ENCODE measurements at regions not wholly inside any gene's neighbourhood (a gene's known extent, or its start where the extent isn't known, plus 50 kb on each side); places are given as distances from the start of the nearest gene placed in this dataset.
A peak's percentile ranks its signal among the peaks of the same experiment; 100 is the strongest.

DNA sequence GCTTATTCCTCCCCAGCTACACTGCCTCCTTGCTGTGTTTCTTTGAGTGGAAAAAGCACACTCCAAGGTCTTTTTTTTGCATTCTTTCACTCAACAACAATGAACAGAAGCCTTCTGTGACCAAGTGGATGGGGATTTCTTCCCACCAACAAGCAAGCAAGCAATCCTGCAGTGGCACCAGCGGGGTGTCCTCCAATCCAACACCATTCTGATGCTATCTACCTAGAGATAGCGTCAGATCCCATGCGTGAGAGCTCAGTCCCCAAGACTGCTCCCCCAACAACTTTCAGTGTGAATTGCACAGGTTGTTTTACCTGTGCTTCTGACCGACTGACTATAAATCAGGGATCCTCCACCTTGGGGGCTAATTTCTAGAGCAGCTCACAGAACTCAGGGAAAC lies 311.0 kb upstream of the PODXL start:
- no peak for ATAC-seq
- intact Hi-C loops (cut with DNase I), result no loop called here
- Histone ChIP-seq H3K36me3 (replicated peaks in 1 of 2; ENCODE audit: insufficient read depth in 1 of 2, low read depth in 2 of 2) (no peaks in the 10 kb centered on the region), H3K4me3 (no peak overlapping the region), H3K27ac (no peak overlapping the region), H3K4me1 (peaks cover 13% of the 10 kb centered on the region), H3K9me3 (no peaks in the 10 kb centered on the region), H3K27me3 (no peaks in the 10 kb centered on the region)
- 84% methylated on average over 4 of the region's 4 CpGs for WGBS, 2 donors
- TF ChIP-seq POLR2A (IDR thresholded peaks at IDR 0.05), result no peak
- no peak for TF ChIP-seq CTCF (IDR thresholded peaks at IDR 0.05)
- DNase-seq, result no peak

GRCh38 chr7:131865911-131866310 lies 309.5 kb upstream of the PODXL start:
- H3K4me3 ChIP-seq, result no peak overlapping the region
- no peaks in the 10 kb centered on the region for H3K9me3 ChIP-seq
- ATAC-seq (no peak), DNase-seq (no peak)
- no peak overlapping the region for H3K27ac ChIP-seq
- H3K36me3 ChIP-seq (replicated peaks in 1 of 2; ENCODE audit: insufficient read depth in 1 of 2, low read depth in 2 of 2), result no peaks in the 10 kb centered on the region
- WGBS, 2 donors, result 95 to 96% methylated on average over 2 of the region's 2 CpGs
- H3K27me3 ChIP-seq, result no peaks in the 10 kb centered on the region
- peaks cover 22% of the 10 kb centered on the region for H3K4me1 ChIP-seq
- intact Hi-C loops (cut with DNase I), result no loop called here
- TF ChIP-seq POLR2A (IDR thresholded peaks at IDR 0.05) (no peak), CTCF (IDR thresholded peaks at IDR 0.05) (no peak)

DNA sequence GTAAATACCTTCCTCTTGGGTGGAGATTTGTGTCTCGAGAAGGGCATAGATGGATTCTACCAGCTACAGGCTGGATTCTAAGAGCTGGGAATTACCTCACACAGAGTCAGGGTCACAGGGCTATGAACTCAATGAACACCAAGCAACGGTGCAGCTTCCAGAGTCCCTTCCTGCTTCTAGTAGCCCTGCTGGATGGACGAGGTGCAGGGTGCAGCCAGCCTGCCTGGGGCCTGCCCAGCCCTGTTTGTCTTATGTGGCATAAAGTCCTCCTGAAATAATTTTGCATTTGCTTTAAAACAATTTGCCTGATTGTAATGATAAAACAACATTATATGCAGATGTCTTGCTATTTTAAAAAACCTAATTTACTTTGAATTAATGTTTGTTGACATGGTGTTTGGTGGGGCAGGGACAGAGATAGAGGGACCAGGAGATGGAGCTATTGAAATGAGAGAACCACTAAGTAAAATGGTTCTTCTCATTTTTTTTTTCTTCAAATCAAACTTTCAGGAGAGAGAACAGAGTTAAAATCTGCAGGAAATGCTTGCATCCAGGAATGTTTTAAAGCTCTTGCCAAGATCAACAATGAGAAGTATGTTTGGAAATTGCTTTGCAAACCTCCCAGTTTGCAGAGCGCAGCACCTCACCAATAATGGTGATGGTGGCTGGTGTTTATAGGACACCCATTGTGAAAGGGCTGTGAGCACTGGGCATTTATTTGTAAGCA lies 305.4 kb upstream of the PODXL start:
- Histone ChIP-seq H3K27me3 (no peaks in the 10 kb centered on the region), H3K4me3 (no peak overlapping the region), H3K4me1 (peaks cover 10% of the 10 kb centered on the region), H3K36me3 (replicated peaks in 1 of 2; ENCODE audit: insufficient read depth in 1 of 2, low read depth in 2 of 2) (no peaks in the 10 kb centered on the region), H3K27ac (no peak overlapping the region), H3K9me3 (no peaks in the 10 kb centered on the region)
- DNase-seq (no peak), ATAC-seq (no peak)
- intact Hi-C loops (cut with DNase I), result no loop called here
- WGBS, 2 donors, result 42 to 51% methylated on average over 4 of the region's 4 CpGs
- no peak for TF ChIP-seq POLR2A (IDR thresholded peaks at IDR 0.05)

DNA sequence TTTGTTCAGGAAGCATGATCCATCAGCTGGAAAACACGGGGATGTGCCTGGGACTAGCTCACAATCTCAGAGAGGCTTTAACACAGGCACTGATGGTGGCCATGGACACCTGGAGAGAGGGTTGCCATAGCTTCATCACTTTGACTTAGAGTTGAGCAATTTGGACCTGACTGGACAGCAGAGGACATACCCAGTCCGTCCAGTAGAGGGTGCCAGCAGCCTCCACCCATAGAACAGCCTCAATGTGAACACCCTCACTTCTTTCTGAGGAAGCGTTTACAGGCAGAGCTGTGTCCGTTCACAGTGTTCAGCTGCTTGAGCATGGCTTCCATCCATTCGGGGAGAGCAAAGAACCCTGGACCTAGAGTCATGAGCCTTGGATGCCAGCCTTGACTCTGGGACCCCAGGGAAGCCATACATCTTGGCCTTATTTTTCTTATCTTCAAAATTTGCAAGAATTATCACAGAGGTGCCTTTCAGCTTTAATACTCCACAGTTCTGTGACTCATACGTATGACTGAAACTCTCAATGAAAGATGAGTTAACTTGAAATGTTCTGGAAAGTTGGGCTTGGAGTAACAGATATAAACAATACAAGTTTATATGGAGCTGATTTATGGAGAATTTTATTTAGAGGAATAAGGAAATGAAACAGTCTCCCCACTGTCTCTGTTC lies 302.9 kb upstream of the PODXL start:
- TF ChIP-seq CTCF (IDR thresholded peaks at IDR 0.05) (peak; percentile 59 to 85 (median 76)), POLR2A (IDR thresholded peaks at IDR 0.05) (no peak)
- Histone ChIP-seq H3K36me3 (replicated peaks in 1 of 2; ENCODE audit: insufficient read depth in 1 of 2, low read depth in 2 of 2) (no peaks in the 10 kb centered on the region), H3K9me3 (peaks cover 0 to 4% (median 0%) of the 10 kb centered on the region in 3 donors), H3K27me3 (no peaks in the 10 kb centered on the region), H3K4me3 (no peak overlapping the region), H3K27ac (no peak overlapping the region), H3K4me1 (peaks cover 10% of the 10 kb centered on the region)
- intact Hi-C loops (cut with DNase I), result no loop called here
- ATAC-seq (peak; percentile 76), DNase-seq (peak; percentile 68 to 79 (median 70))
- WGBS, 2 donors, result 9 to 11% methylated on average over 4 to 6 of the region's 6 CpGs

- no peaks in the 10 kb centered on the region for H3K36me3 ChIP-seq (replicated peaks in 1 of 2; ENCODE audit: insufficient read depth in 1 of 2, low read depth in 2 of 2)
- no peak for ATAC-seq
- no peak for TF ChIP-seq POLR2A (IDR thresholded peaks at IDR 0.05)
- TF ChIP-seq CTCF (IDR thresholded peaks at IDR 0.05), result no peak
- 38 to 48% methylated on average over 2 of the region's 2 CpGs for WGBS, 2 donors
- no peak for DNase-seq
- peaks cover 10% of the 10 kb centered on the region for H3K4me1 ChIP-seq
- H3K27me3 ChIP-seq, result no peaks in the 10 kb centered on the region
- no peak overlapping the region for H3K27ac ChIP-seq
- H3K9me3 ChIP-seq, result peaks cover 0 to 5% (median 0%) of the 10 kb centered on the region in 3 donors
- intact Hi-C loops (cut with DNase I), result no loop called here
- H3K4me3 ChIP-seq, result no peak overlapping the region
Observed at GRCh38 chr7:131858611-131859010, 302.2 kb upstream of the PODXL start.

Data from body of pancreas (tissue), 4 donors.